Duodenal mucosa (tissue), 2 donors: ENCODE measurements at regions not wholly inside any gene's neighbourhood (a gene's known extent, or its start where the extent isn't known, plus 50 kb on each side); places are given as distances from the start of the nearest gene placed in this dataset.

Experiments
- H3K27ac ChIP-seq: one replicate; pipeline ENCODE4 v1.7.0; 2013; ENCODE audit warnings: low read depth, low read length
- H3K27me3 ChIP-seq, 2 donors: one replicate each; pipeline ENCODE4 v1.7.0; 2013; ENCODE audit warnings: low read length in 2 of 2, control low read depth in 1 of 2; ENCODE audit not compliant: insufficient read depth in 2 of 2, control insufficient read depth in 1 of 2
- H3K36me3 ChIP-seq, 2 donors: one replicate each; pipeline ENCODE4 v1.7.0; 2013; ENCODE audit warnings: low read length in 2 of 2, control low read depth in 1 of 2; ENCODE audit not compliant: insufficient read depth in 2 of 2, control insufficient read depth in 1 of 2
- H3K4me1 ChIP-seq, 2 donors: one replicate each; pipeline ENCODE4 v1.7.0; 2013; ENCODE audit warnings: low read length in 2 of 2, control low read depth in 1 of 2; ENCODE audit not compliant: insufficient read depth in 2 of 2, control insufficient read depth in 1 of 2
- H3K4me3 ChIP-seq, 2 donors: one replicate each; pipeline ENCODE4 v1.7.0; 2013; ENCODE audit warnings: low read length in 2 of 2, low read depth in 1 of 2
- H3K9ac ChIP-seq, 2 donors: one replicate each; pipeline ENCODE4 v1.7.0; 2013; ENCODE audit warnings: low read length in 2 of 2, low read depth in 1 of 2
- H3K9me3 ChIP-seq, 2 donors: one replicate each; pipeline ENCODE4 v1.7.0; 2013; ENCODE audit warnings: low read length in 2 of 2, control low read depth in 1 of 2; ENCODE audit not compliant: control insufficient read depth in 1 of 2

GRCh38 chr1:208653426-208653825, 409.2 kb upstream of the PLXNA2 start:
- Histone ChIP-seq H3K4me3 (no peak overlapping the region), H3K27ac (no peak overlapping the region), H3K9me3 (no peaks in the 10 kb centered on the region), H3K36me3 (no peaks in the 10 kb centered on the region), H3K4me1 (no peaks in the 10 kb centered on the region), H3K9ac (no peak overlapping the region), H3K27me3 (peaks cover 0 to 4% of the 10 kb centered on the region in 2 donors)

GRCh38 chr1:208654241-208654640, 410.1 kb upstream of the PLXNA2 start:
- Histone ChIP-seq H3K36me3 (no peaks in the 10 kb centered on the region), H3K27ac (no peak overlapping the region), H3K9ac (no peak overlapping the region), H3K4me1 (no peaks in the 10 kb centered on the region), H3K9me3 (no peaks in the 10 kb centered on the region), H3K4me3 (no peak overlapping the region), H3K27me3 (peaks cover 0 to 4% of the 10 kb centered on the region in 2 donors)

- Histone ChIP-seq H3K9ac (no peak overlapping the region), H3K27me3 (peaks cover 0 to 4% of the 10 kb centered on the region in 2 donors), H3K4me1 (peaks cover 3 to 5% of the 10 kb centered on the region in 2 donors)
Observed at GRCh38 chr1:208665936-208666335, 421.8 kb upstream of the PLXNA2 start.

GRCh38 chr1:208668991-208669390, 424.8 kb upstream of the PLXNA2 start:
- Histone ChIP-seq H3K4me1 (no peaks in the 10 kb centered on the region), H3K9ac (no peak overlapping the region), H3K4me3 (no peak overlapping the region), H3K36me3 (no peaks in the 10 kb centered on the region), H3K9me3 (no peaks in the 10 kb centered on the region), H3K27me3 (peaks cover 0 to 4% of the 10 kb centered on the region in 2 donors), H3K27ac (no peak overlapping the region)

More at GRCh38 chr1:208665936-208666335, 421.8 kb upstream of the PLXNA2 start:
- no peaks in the 10 kb centered on the region for H3K9me3 ChIP-seq
- H3K27ac ChIP-seq = no peak overlapping the region
- no peaks in the 10 kb centered on the region for H3K36me3 ChIP-seq
- no peak overlapping the region for H3K4me3 ChIP-seq

GRCh38 chr1:208670778-208671177, 426.6 kb upstream of the PLXNA2 start:
- no peak overlapping the region for H3K27ac ChIP-seq
- no peaks in the 10 kb centered on the region for H3K36me3 ChIP-seq
- no peaks in the 10 kb centered on the region for H3K4me1 ChIP-seq
- no peaks in the 10 kb centered on the region for H3K9me3 ChIP-seq
- H3K9ac ChIP-seq = no peak overlapping the region
- H3K27me3 ChIP-seq = peaks cover 0 to 4% of the 10 kb centered on the region in 2 donors
- no peak overlapping the region for H3K4me3 ChIP-seq

- Histone ChIP-seq H3K9me3 (no peaks in the 10 kb centered on the region), H3K36me3 (no peaks in the 10 kb centered on the region), H3K27ac (no peak overlapping the region), H3K4me1 (peaks cover 0 to 15% of the 10 kb centered on the region in 2 donors), H3K27me3 (no peaks in the 10 kb centered on the region), H3K4me3 (no peak overlapping the region), H3K9ac (no peak overlapping the region)
Observed at GRCh38 chr1:208681878-208682663, 437.9 kb upstream of the PLXNA2 start.

GRCh38 chr1:208682664-208683013, 438.5 kb upstream of the PLXNA2 start:
- no peaks in the 10 kb centered on the region for H3K36me3 ChIP-seq
- no peaks in the 10 kb centered on the region for H3K27me3 ChIP-seq
- H3K27ac ChIP-seq = no peak overlapping the region
- H3K4me1 ChIP-seq = peaks cover 0 to 15% of the 10 kb centered on the region in 2 donors
- H3K9me3 ChIP-seq = no peaks in the 10 kb centered on the region
- H3K9ac ChIP-seq = no peak overlapping the region
- no peak overlapping the region for H3K4me3 ChIP-seq

- H3K4me1 ChIP-seq = peaks cover 0 to 15% of the 10 kb centered on the region in 2 donors
- H3K4me3 ChIP-seq = no peak overlapping the region
- H3K9me3 ChIP-seq = no peaks in the 10 kb centered on the region
- H3K27me3 ChIP-seq = no peaks in the 10 kb centered on the region
- no peaks in the 10 kb centered on the region for H3K36me3 ChIP-seq
- H3K27ac ChIP-seq = no peak overlapping the region
- H3K9ac ChIP-seq = no peak overlapping the region
Observed at GRCh38 chr1:208683141-208683540, 439.0 kb upstream of the PLXNA2 start.

GRCh38 chr1:208684192-208684591, 440.0 kb upstream of the PLXNA2 start:
- no peaks in the 10 kb centered on the region for H3K9me3 ChIP-seq
- H3K4me3 ChIP-seq = no peak overlapping the region
- peaks cover 0 to 15% of the 10 kb centered on the region in 2 donors for H3K4me1 ChIP-seq
- no peak overlapping the region for H3K9ac ChIP-seq
- H3K36me3 ChIP-seq = no peaks in the 10 kb centered on the region
- H3K27me3 ChIP-seq = no peaks in the 10 kb centered on the region
- no peak overlapping the region for H3K27ac ChIP-seq

- H3K4me1 ChIP-seq = peaks cover 0 to 22% of the 10 kb centered on the region in 2 donors
- H3K36me3 ChIP-seq = no peaks in the 10 kb centered on the region
- no peak overlapping the region for H3K9ac ChIP-seq
- no peak overlapping the region for H3K27ac ChIP-seq
- no peak overlapping the region for H3K4me3 ChIP-seq
- H3K9me3 ChIP-seq = no peaks in the 10 kb centered on the region
- H3K27me3 ChIP-seq = no peaks in the 10 kb centered on the region
Observed at GRCh38 chr1:208686592-208686991, 442.4 kb upstream of the PLXNA2 start.
